GM12891 (cell line): ENCODE measurements at regions not wholly inside any gene's neighbourhood (a gene's known extent, or its start where the extent isn't known, plus 50 kb on each side); places are given as distances from the start of the nearest gene placed in this dataset.

ENCODE experiments used
- DNase-seq: peaks from one replicate; pipeline ENCODE4 v3.0.0; 2011; ENCODE audit warnings: low spot score; ENCODE audit not compliant: insufficient read length
- FAIRE-seq: peaks from 2 replicates; lab custom pipeline; 2011; peaks lifted over from hg19 to GRCh38; lab: Jason Lieb, UNC
- PAX5 ChIP-seq: IDR thresholded peaks from 2 replicates; pipeline ENCODE4 v1.6.1; 2011; ENCODE audit warnings: low read length, moderate library complexity, mild to moderate bottlenecking; ENCODE audit not compliant: insufficient read depth, severe bottlenecking
- POLR2A ChIP-seq: IDR thresholded peaks from 2 replicates; pipeline ENCODE4 v1.6.1; 2011; ENCODE audit warnings: low read depth, low read length, control low read depth
- POLR2AphosphoS5 ChIP-seq: IDR thresholded peaks from 2 replicates; pipeline ENCODE4 v1.6.1; 2011; ENCODE audit warnings: low read depth, low read length, control low read depth
- POU2F2 ChIP-seq: IDR thresholded peaks from 2 replicates; pipeline ENCODE4 v1.6.1; 2011; ENCODE audit warnings: low read depth, mild to moderate bottlenecking, control low read depth, low read length, moderate library complexity
- SPI1 ChIP-seq: IDR thresholded peaks from 2 replicates; pipeline ENCODE4 v1.6.1; 2011; ENCODE audit warnings: low read depth, low read length, control low read depth
- TAF1 ChIP-seq: IDR thresholded peaks from 2 replicates; pipeline ENCODE4 v1.6.1; 2011; ENCODE audit warnings: low read depth, low read length, control low read depth

DNA sequence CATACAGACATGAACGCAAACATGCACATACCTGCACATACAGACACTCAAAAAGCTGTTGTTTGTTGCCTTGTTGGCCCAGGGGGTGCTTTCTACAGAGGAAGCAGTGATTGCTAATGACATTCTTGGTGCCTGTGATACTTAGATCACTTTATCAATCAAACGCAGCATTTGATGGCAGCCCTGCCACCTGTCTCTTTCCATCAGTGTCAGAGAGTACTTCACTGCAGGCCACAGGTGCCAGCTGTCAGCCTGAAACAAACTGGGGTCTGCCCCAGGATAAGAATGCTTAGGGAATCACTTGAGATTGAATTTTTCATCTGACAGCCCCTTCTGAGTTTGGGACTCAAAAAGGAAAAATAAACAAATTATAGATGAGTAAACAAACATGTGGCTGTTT lies 388.9 kb upstream of the SGCD start:
- DNase-seq, result no peak
- TF ChIP-seq POLR2AphosphoS5, result no peak
- no peak for FAIRE-seq

DNA sequence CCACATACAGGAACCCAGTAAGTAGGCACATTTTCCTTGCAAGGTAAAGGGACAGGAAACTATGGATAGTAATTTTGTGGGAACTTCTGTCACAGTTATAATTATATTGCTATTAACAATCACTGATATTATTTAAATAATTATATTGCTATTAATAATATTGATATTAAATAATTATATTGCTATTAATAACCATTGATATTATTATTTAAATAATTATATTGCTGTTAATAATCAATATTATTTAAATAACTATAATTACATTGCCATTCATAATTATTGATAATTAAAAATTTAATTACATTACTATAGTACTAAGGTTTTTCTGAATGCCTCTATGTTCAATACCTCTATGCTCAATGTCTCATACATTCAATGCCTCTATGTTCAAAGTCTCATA lies 385.6 kb upstream of the SGCD start:
- TF ChIP-seq PAX5, result no peak
- TF ChIP-seq POLR2A, result no peak
- no peak for TF ChIP-seq POU2F2
- FAIRE-seq, result no peak
- no peak for DNase-seq

DNA sequence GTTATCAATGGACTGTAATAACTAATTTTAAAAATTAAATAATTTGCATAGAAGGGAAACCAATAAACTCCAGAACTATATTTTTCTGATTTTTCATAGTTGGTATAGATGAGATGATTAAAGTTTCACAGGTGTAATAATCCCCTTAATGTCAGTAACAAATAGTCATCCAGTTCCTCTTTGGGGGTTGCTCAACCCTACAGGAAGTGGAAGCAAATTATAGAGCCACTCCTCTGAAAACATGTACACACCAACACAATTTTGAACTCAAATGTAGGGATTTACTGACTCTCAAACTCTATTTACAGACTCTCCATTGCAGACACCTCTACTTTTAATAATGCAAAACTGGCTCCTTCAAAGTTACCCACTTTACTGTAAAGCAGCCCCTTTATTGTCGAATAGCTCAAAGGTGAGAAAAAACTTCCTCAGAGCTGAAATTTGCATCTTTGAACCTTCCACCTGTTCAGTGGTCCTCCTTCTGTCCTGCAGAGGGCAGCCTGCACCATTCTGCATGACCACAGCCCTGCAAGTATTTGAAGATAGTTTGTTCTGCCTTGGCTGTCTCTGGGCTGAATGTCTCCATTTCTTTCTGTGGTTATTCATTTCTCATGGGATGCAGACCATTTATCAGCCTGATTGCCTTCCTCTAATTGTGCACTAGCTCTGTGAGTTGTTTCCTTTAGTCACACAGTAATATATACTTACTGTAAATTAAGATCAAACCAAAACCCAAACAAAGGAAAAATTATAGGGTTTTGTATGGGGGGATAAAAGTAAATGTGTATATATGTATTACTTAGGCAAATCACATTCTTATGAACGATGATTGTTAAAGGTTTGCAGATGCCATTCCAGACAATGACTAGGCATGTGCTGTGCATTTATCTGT lies 383.2 kb upstream of the SGCD start:
- TF ChIP-seq POU2F2, result peak; percentile 28; the same call in 1 of the 2 replicates
- no peak for TF ChIP-seq POLR2AphosphoS5
- peak; percentile 31; the same call in 1 of the 2 replicates for TF ChIP-seq SPI1
- FAIRE-seq (peak; percentile 90), DNase-seq (peak; percentile 6)

DNA sequence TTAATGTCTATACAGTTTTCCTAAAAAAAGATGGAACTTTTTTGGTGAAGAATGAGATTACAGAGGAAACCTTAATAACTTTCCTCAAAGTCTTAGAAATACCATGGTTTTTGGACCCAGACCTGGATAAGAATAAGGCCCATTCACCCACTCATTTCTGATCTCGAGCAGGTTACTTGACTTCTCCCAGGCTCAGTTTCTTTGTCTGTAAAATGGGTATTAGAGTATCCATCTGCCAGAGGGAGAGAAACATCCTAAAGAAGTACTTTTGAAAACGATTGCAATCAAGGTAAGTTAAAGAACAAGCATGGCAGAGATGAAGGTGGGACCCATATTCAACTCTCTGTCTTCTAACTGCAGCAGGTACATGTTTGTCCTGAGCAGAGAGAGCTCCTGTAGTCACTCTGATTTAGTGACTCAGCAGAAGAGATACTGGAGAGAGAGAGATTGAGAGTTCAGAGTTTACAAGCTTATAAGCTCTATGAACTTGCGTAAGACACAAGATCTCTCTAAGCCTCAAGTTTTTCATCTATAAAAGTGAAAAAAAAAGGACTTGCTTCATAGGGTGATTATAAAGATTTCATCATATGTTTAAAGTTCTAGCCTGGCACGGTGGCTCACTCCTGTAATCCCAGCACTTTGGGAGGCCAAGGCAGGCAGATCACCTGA lies 379.4 kb upstream of the SGCD start:
- no peak for DNase-seq
- no peak for FAIRE-seq
- TF ChIP-seq POLR2AphosphoS5 (no peak), PAX5 (no peak), POLR2A (no peak), TAF1 (no peak), SPI1 (no peak), POU2F2 (no peak)

DNA sequence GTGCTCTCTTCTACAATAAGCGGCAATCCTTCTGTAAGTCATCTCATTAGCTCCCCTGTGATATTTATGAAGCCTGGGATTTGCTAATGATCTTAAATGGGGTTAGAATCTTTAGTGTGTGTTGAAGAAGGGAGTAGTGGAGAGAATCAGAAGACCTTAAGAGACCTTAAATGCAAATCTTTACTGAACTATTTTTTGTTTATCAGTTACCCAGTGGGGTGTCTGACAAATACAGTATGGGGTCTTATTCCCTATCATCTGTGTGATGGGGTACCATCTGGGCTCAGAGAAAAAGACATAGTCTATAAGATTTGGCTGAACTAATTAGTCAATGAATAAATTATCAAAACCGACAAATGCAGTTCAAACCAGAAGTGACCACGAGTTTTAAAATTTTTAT lies 378.4 kb upstream of the SGCD start:
- DNase-seq (no peak), FAIRE-seq (no peak)
- TF ChIP-seq POU2F2 (no peak), PAX5 (no peak), POLR2A (no peak), TAF1 (no peak), POLR2AphosphoS5 (no peak), SPI1 (no peak)

DNA sequence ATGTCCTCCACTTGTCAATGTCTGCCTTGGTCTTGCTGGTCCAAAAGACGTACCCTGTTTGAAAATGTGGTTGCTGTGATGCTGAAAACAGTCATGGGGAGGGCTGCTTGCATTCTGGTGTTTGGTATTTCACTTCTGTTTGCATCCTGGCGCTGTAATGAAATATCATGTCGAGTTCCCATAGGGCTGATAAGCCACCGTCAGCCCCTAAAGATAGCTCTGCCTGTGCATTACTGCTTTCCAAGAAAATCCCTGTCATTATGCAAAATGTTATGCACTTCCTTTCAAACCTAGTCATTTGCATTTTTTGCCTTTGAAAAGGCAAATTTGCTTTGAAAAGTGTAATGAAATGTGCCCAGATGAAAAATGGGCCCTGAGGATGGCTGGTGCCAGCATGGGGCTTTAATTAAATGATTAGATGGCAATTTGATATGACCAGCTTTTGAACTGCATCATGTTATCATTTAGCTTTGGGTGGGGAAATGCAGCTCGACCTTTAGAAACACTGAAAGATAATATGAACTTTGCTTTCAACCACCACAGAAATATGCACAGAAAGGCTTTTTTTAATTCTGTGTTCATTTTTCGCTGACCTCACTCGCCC lies 374.4 kb upstream of the SGCD start:
- no peak for FAIRE-seq
- no peak for DNase-seq
- TF ChIP-seq TAF1 (no peak), SPI1 (no peak), PAX5 (no peak), POLR2A (no peak)

DNA sequence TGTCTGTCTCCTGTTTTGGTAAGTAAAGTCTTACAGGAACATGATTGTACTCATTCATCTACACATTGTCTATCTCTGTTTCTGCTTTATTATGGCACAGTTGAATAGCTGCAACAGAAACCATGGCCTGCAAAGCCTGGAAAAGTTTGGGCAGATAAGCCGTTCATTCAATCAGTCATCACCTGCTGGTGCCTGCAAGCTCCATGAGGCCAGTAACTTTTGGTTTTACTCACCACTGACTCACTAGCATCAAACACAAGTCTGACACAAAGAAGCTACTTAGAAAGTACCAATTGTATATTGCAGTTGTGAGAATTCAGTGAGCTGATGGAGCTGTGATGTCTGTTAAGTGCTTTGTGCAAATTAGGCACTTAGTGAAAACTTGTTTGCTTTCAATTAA lies 373.6 kb upstream of the SGCD start:
- DNase-seq, result no peak
- no peak for FAIRE-seq
- TF ChIP-seq SPI1 (no peak), POLR2AphosphoS5 (no peak), POU2F2 (no peak)

DNA sequence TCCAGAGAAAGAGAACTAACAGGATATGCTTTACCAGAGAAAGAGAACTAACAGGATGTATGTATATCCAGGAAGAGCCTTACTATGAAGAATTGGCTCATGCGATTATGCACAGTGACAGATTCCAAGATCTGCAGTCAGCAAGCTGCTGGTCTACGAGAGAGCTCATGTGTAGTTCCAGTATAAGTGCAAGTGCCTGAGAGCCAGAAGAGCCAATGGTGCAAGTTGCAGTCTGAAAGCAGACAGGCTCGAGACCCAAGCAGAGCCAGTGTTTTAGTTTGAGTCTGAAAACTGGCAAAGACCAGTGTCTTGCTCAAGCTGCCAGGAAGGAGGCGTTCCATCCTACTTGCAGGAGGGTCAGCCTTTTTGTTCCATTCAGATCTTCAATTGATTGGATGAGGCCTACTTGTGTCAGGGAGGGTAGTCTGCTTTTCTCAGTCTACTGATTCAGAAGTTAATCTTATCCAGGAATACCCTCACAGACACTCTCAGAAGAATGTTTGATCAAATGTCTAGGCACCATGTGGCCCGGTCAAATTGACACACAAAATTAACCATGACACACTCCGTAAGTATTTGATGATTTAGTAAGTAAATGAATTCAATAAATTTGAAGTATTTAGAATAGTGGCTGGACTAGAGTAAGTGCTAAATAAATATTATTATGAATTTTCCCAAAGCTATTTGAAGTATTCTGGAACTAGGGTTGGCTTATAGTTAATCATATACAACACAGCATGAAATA lies 372.1 kb upstream of the SGCD start:
- TF ChIP-seq POU2F2, result no peak
- TF ChIP-seq POLR2A, result no peak
- no peak for TF ChIP-seq PAX5
- TF ChIP-seq SPI1, result no peak
- no peak for TF ChIP-seq POLR2AphosphoS5
- TF ChIP-seq TAF1, result no peak
- no peak for FAIRE-seq
- DNase-seq, result no peak

DNA sequence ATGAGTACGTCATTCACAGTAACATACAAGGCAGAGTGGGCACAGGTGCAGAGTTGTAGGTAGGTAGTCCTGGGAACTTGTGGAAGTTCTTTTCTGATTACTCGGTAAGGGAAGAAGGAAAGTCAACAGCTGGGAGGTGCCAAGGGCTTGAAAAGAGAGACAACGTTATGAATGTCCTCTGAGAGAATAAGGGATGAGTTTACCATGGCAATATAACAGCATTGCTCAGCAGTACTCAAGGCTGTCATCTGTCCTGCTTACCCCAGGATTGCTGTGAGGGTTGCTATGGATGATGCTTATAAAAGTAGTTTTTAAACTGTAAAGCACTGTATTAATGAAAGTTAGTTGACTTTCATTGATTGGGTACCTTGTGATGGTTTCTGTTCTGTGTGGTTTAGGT lies 369.1 kb upstream of the SGCD start:
- no peak for TF ChIP-seq PAX5
- no peak for FAIRE-seq
- DNase-seq, result no peak

DNA sequence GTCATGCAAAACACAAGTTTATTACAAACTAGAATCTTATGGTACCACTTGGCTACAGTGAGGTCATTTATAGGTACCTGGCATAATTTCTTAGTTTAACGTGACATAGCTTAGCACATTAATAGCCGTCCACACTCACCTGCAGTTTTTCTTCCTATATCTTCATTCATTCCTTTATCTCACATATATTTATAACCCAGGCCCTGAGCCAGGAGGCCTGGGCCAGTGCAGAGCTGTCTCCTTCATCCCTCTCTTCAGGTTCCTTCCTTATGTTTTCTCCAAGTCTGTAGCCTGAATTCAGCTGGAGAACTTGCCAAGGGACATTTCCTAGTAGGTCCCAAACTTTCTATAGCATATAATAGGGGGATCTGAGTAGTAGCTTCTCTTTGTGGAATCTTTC lies 367.9 kb upstream of the SGCD start:
- TF ChIP-seq TAF1, result no peak
- FAIRE-seq (no peak), DNase-seq (no peak)
